ENCODE measurements at regions not wholly inside any gene's neighbourhood (a gene's known extent, or its start where the extent isn't known, plus 50 kb on each side); places are given as distances from the start of the nearest gene placed in this dataset.

- Mint-ChIP-seq H3K4me3 (no peak overlapping the region), H3K36me3 (no peaks in the 10 kb centered on the region), H3K4me1 (no peaks in the 10 kb centered on the region), H3K27ac (no peak overlapping the region; the same call in 1 of the 2 replicates), H3K9me3 (peaks cover 4% of the 10 kb centered on the region), H3K27me3 (ENCODE audit: low read depth) (no peaks in the 10 kb centered on the region)
- POLR2A ChIA-PET = no interaction called here
- TF ChIP-seq NR3C1 (CRISPR knock-in tag; conservative IDR thresholded peaks at IDR 0.05; ENCODE audit: low read depth) = no peak
- TF ChIP-seq, protein P1, sequence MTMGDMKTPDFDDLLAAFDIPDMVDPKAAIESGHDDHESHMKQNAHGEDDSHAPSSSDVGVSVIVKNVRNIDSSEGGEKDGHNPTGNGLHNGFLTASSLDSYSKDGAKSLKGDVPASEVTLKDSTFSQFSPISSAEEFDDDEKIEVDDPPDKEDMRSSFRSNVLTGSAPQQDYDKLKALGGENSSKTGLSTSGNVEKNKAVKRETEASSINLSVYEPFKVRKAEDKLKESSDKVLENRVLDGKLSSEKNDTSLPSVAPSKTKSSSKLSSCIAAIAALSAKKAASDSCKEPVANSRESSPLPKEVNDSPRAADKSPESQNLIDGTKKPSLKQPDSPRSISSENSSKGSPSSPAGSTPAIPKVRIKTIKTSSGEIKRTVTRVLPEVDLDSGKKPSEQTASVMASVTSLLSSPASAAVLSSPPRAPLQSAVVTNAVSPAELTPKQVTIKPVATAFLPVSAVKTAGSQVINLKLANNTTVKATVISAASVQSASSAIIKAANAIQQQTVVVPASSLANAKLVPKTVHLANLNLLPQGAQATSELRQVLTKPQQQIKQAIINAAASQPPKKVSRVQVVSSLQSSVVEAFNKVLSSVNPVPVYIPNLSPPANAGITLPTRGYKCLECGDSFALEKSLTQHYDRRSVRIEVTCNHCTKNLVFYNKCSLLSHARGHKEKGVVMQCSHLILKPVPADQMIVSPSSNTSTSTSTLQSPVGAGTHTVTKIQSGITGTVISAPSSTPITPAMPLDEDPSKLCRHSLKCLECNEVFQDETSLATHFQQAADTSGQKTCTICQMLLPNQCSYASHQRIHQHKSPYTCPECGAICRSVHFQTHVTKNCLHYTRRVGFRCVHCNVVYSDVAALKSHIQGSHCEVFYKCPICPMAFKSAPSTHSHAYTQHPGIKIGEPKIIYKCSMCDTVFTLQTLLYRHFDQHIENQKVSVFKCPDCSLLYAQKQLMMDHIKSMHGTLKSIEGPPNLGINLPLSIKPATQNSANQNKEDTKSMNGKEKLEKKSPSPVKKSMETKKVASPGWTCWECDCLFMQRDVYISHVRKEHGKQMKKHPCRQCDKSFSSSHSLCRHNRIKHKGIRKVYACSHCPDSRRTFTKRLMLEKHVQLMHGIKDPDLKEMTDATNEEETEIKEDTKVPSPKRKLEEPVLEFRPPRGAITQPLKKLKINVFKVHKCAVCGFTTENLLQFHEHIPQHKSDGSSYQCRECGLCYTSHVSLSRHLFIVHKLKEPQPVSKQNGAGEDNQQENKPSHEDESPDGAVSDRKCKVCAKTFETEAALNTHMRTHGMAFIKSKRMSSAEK (CRISPR knock-in tag; IDR thresholded peaks at IDR 0.05; ENCODE audit: borderline replicate concordance) = no peak
- TF ChIP-seq NFATC4 (CRISPR knock-in tag; IDR thresholded peaks at IDR 0.05) = no peak
- TF ChIP-seq ZNF671 (CRISPR knock-in tag; IDR thresholded peaks at IDR 0.05) = no peak
- no peak for TF ChIP-seq MXD4 (CRISPR knock-in tag; IDR thresholded peaks at IDR 0.05; ENCODE audit: borderline replicate concordance)
- no peak for TF ChIP-seq IRF2 (CRISPR knock-in tag; IDR thresholded peaks at IDR 0.05; ENCODE audit: borderline replicate concordance, low read depth)
- no peak for TF ChIP-seq ZBTB43 (CRISPR knock-in tag; IDR thresholded peaks at IDR 0.05)
- TF ChIP-seq EMX1 (CRISPR knock-in tag; IDR thresholded peaks at IDR 0.05) = no peak
- no peak for TF ChIP-seq SMAD4 (CRISPR knock-in tag; IDR thresholded peaks at IDR 0.05)
- no peak for TF ChIP-seq CREM (CRISPR knock-in tag; IDR thresholded peaks at IDR 0.05)
- DNase-seq (ENCODE audit: low spot score) (no peak), ATAC-seq (no peak)
- CTCF ChIA-PET = no interaction called here
These were observed 114.4 kb upstream of the BMAL1 start for GRCh38 chr11:13163158-13163557.

DNA sequence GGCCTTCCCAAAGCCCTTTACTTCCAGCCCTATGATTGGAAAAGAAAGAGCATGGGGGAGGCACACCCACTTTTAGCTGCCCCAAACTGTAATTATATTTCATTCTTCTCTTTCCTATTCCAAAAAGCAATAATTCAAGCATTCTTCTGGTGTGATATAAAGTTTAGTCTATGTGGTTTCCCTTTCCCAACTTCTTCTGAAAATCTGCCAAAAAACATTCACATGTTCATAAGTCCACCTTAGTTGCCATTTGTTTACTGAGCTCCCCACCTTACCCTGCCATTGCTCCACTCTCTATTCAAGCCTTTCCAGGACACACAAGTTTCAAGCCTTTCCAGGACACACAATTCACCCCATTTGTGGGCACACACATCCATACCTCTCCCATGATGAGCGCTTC lies 111.6 kb upstream of the BMAL1 start:
- DNase-seq (ENCODE audit: low spot score) (no peak), ATAC-seq (no peak)
- Mint-ChIP-seq H3K27ac (no peak overlapping the region), H3K9me3 (no peaks in the 10 kb centered on the region), H3K4me3 (no peak overlapping the region), H3K36me3 (no peaks in the 10 kb centered on the region), H3K27me3 (ENCODE audit: low read depth) (no peaks in the 10 kb centered on the region), H3K4me1 (no peaks in the 10 kb centered on the region)
- ChIA-PET POLR2A (no interaction called here), CTCF (no interaction called here)
- TF ChIP-seq, protein P2, sequence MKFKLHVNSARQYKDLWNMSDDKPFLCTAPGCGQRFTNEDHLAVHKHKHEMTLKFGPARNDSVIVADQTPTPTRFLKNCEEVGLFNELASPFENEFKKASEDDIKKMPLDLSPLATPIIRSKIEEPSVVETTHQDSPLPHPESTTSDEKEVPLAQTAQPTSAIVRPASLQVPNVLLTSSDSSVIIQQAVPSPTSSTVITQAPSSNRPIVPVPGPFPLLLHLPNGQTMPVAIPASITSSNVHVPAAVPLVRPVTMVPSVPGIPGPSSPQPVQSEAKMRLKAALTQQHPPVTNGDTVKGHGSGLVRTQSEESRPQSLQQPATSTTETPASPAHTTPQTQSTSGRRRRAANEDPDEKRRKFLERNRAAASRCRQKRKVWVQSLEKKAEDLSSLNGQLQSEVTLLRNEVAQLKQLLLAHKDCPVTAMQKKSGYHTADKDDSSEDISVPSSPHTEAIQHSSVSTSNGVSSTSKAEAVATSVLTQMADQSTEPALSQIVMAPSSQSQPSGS (CRISPR knock-in tag; IDR thresholded peaks at IDR 0.05; ENCODE audit: borderline replicate concordance, low read depth) = no peak
- no peak for TF ChIP-seq JUN (CRISPR knock-in tag; IDR thresholded peaks at IDR 0.05)
- TF ChIP-seq ERG (CRISPR knock-in tag; IDR thresholded peaks at IDR 0.05) = no peak
- TF ChIP-seq ZNF317 (CRISPR knock-in tag; IDR thresholded peaks at IDR 0.05; ENCODE audit: borderline replicate concordance, low read depth) = no peak
- TF ChIP-seq CREB1 (CRISPR knock-in tag; IDR thresholded peaks at IDR 0.05) = no peak
- no peak for TF ChIP-seq ZNF121 (CRISPR knock-in tag; IDR thresholded peaks at IDR 0.05)

DNA sequence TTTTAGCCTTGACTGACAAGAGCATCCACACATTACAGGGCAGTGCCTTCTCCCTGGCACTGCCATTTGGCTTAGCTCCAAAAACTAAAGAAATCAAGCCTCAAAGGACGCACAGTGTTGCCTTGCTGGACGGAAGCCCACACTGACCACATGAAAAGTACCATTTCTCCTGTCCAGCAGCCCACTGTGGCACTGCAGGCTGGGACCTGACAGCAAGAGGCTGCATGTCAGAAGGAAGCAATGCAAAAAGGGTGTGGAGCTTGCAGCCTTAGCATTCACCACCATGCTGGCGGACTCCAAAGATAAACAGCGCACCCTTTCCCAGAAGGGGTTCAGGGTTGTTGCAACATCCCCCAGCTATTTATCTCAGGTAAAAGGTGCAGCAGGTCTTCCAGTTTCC lies 109.3 kb upstream of the BMAL1 start:
- no peaks in the 10 kb centered on the region for H3K36me3 Mint-ChIP-seq
- ChIA-PET POLR2A (no interaction called here), CTCF (interaction anchor here (1.1 to 1.2 kb wide), 2 partner anchors 167 to 254 kb away, joined by 3 to 4 read pairs; no protein-coding TSS in a partner anchor)
- H3K4me1 Mint-ChIP-seq = no peaks in the 10 kb centered on the region
- H3K9me3 Mint-ChIP-seq = no peaks in the 10 kb centered on the region
- no peaks in the 10 kb centered on the region for H3K27me3 Mint-ChIP-seq (ENCODE audit: low read depth)
- no peak overlapping the region for H3K4me3 Mint-ChIP-seq
- no peak overlapping the region for H3K27ac Mint-ChIP-seq
- no peak for ATAC-seq
- no peak for DNase-seq (ENCODE audit: low spot score)
- TF ChIP-seq ZNF416 (CRISPR knock-in tag; IDR thresholded peaks at IDR 0.05) (no peak), NFE2L1 (CRISPR knock-in tag; IDR thresholded peaks at IDR 0.05) (no peak), CREB1 (CRISPR knock-in tag; IDR thresholded peaks at IDR 0.05) (no peak), ZNF232 (CRISPR knock-in tag; IDR thresholded peaks at IDR 0.05) (no peak), ZNF121 (CRISPR knock-in tag; IDR thresholded peaks at IDR 0.05) (no peak), RORB (CRISPR knock-in tag; IDR thresholded peaks at IDR 0.05) (no peak)
- TF ChIP-seq, protein P3, sequence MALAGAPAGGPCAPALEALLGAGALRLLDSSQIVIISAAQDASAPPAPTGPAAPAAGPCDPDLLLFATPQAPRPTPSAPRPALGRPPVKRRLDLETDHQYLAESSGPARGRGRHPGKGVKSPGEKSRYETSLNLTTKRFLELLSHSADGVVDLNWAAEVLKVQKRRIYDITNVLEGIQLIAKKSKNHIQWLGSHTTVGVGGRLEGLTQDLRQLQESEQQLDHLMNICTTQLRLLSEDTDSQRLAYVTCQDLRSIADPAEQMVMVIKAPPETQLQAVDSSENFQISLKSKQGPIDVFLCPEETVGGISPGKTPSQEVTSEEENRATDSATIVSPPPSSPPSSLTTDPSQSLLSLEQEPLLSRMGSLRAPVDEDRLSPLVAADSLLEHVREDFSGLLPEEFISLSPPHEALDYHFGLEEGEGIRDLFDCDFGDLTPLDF (CRISPR knock-in tag; IDR thresholded peaks at IDR 0.05) = no peak
- TF ChIP-seq, protein P4, sequence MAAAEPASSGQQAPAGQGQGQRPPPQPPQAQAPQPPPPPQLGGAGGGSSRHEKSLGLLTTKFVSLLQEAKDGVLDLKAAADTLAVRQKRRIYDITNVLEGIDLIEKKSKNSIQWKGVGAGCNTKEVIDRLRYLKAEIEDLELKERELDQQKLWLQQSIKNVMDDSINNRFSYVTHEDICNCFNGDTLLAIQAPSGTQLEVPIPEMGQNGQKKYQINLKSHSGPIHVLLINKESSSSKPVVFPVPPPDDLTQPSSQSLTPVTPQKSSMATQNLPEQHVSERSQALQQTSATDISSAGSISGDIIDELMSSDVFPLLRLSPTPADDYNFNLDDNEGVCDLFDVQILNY (CRISPR knock-in tag; IDR thresholded peaks at IDR 0.05) = no peak
